ENCODE measurements at regions not wholly inside any gene's neighbourhood (a gene's known extent, or its start where the extent isn't known, plus 50 kb on each side); places are given as distances from the start of the nearest gene placed in this dataset.

DNA sequence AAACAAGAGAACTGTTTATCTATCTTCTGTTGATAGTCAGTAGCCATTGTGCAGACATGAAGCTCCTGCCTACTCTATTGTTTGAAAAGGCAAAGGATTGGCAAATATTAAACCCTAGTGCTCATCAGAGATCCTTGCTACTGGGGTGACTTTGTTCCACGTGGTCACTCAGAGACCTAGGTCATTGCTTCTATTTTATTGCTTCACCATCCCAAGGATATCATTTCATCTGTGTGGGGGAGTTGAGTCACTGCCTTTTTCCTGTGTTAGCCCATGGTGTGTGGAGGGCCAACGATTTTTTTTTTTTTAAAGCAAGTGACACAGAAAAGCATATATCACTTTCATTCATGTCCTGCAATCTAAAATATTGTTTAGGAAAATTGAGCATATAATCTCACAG, 254.1 kb upstream of the RXFP2 start:
- no peaks in the 10 kb centered on the region for H3K9me3 ChIP-seq
- H3K4me3 ChIP-seq = no peak overlapping the region
- no peak for TF ChIP-seq POLR2A (IDR thresholded peaks at IDR 0.05)
- TF ChIP-seq, protein P1, sequence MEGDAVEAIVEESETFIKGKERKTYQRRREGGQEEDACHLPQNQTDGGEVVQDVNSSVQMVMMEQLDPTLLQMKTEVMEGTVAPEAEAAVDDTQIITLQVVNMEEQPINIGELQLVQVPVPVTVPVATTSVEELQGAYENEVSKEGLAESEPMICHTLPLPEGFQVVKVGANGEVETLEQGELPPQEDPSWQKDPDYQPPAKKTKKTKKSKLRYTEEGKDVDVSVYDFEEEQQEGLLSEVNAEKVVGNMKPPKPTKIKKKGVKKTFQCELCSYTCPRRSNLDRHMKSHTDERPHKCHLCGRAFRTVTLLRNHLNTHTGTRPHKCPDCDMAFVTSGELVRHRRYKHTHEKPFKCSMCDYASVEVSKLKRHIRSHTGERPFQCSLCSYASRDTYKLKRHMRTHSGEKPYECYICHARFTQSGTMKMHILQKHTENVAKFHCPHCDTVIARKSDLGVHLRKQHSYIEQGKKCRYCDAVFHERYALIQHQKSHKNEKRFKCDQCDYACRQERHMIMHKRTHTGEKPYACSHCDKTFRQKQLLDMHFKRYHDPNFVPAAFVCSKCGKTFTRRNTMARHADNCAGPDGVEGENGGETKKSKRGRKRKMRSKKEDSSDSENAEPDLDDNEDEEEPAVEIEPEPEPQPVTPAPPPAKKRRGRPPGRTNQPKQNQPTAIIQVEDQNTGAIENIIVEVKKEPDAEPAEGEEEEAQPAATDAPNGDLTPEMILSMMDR (IDR thresholded peaks at IDR 0.05) = no peak
- H3K27me3 ChIP-seq = no peaks in the 10 kb centered on the region
- intact Hi-C loops (cut with DNase I) = no loop called here
- no peak for DNase-seq
- H3K4me1 ChIP-seq = no peaks in the 10 kb centered on the region
- WGBS, 2 donors = 7 to 43% methylated on average over 2 of the region's 2 CpGs
- H3K27ac ChIP-seq = no peak overlapping the region
- no peaks in the 10 kb centered on the region for H3K36me3 ChIP-seq

DNA sequence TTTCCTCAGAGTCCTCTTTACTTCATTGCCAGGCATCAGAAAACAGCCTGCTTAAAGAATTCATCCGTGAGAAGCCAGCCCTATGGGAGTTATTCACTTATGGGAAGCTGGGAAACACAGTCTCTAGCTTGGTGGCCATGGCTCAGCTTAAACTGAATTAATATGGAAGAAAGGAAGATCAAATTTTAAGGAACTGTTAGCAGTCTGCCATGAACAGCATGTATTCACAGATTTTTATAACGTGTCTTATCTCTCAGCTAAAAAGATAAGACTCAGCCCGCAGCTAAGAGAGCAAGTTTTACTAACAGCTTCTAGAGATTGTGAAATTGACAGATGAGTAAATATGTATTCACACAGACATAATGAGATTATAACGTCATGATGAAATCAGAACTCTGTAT, 253.7 kb upstream of the RXFP2 start:
- TF ChIP-seq, protein P1 (IDR thresholded peaks at IDR 0.05) = no peak
- no peak for TF ChIP-seq POLR2A (IDR thresholded peaks at IDR 0.05)
- intact Hi-C loops (cut with DNase I) = no loop called here
- H3K9me3 ChIP-seq = no peaks in the 10 kb centered on the region
- DNase-seq = no peak
- H3K4me3 ChIP-seq = no peak overlapping the region
- H3K27ac ChIP-seq = no peak overlapping the region
- H3K27me3 ChIP-seq = no peaks in the 10 kb centered on the region
- 27 to 37% methylated on average over 4 of the region's 4 CpGs for WGBS, 2 donors
- H3K4me1 ChIP-seq = no peaks in the 10 kb centered on the region
- H3K36me3 ChIP-seq = no peaks in the 10 kb centered on the region

DNA sequence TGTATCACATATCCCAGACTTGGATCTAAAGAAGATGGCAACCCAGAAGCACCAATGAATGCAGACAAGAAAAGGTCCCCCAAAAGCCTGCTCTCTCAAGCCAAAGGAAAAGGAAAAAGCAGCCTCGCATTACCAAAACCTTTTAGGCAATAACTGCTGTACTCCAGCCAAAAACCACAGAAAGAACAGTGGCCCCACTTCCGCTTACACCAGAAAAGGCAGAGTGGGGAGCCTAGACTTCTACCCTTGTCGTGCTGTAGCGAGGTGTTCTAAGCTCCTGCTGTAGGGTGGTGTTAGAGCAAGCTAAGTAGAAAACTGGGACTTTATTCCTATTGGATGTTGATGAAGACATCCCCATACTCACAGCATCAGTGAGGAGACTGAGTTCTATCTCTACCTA, 244.0 kb upstream of the RXFP2 start:
- TF ChIP-seq, protein P1 (IDR thresholded peaks at IDR 0.05) = no peak
- TF ChIP-seq POLR2A (IDR thresholded peaks at IDR 0.05) = no peak
- no peak overlapping the region for H3K4me3 ChIP-seq
- H3K4me1 ChIP-seq = no peaks in the 10 kb centered on the region
- peaks cover 0 to 3% (median 0%) of the 10 kb centered on the region in 4 donors for H3K27me3 ChIP-seq
- WGBS, 2 donors = 85 to 93% methylated on average over 4 of the region's 4 CpGs
- DNase-seq = no peak
- no peaks in the 10 kb centered on the region for H3K36me3 ChIP-seq
- no peak overlapping the region for H3K27ac ChIP-seq
- intact Hi-C loops (cut with DNase I) = no loop called here
- H3K9me3 ChIP-seq = peaks cover 0 to 10% (median 8%) of the 10 kb centered on the region in 3 donors

DNA sequence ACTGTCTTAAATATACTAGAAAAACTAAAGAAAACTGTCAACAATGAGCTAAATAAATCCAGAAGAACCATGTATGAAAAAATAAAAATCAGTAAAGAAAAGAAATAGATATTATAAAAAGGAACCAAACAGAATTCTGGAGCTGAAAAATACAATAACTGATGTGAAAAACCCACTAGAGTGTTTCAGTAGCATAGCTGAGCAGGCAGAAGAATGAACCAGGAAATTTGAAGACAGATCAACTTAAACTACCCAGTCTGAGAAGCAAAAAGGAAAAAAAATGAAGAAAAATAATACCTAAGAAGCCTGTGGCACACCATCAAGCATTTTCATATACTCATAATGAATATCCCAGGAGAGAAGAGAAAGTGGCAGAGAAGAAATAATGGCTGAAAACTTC, 240.1 kb upstream of the RXFP2 start:
- Histone ChIP-seq H3K27me3 (peaks cover 0 to 3% (median 0%) of the 10 kb centered on the region in 4 donors), H3K4me1 (no peaks in the 10 kb centered on the region), H3K27ac (no peak overlapping the region), H3K4me3 (no peak overlapping the region), H3K36me3 (no peaks in the 10 kb centered on the region), H3K9me3 (peaks cover 0 to 10% (median 8%) of the 10 kb centered on the region in 3 donors)
- TF ChIP-seq, protein P1 (IDR thresholded peaks at IDR 0.05) = no peak
- TF ChIP-seq POLR2A (IDR thresholded peaks at IDR 0.05) = no peak
- intact Hi-C loops (cut with DNase I) = no loop called here
- DNase-seq = no peak

DNA sequence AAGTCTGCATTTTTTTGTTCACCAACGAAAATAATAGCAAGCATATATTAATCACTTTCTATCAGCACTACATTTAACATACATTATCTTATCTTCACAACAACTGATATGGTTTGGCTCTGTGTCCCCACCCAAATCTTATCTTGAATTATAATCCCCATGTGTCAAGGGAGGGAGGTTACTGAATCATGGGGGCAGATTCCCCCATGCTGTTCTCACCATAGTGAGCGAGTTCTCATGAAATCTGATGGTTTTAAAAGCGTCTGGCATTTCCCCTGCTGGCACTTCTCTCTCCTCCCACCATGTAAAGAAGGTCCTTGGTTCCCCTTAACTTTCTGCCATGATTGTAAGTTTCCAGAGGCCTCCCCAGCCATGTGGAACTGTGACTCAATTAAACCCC, 235.7 kb upstream of the RXFP2 start:
- Histone ChIP-seq H3K4me3 (no peak overlapping the region), H3K36me3 (no peaks in the 10 kb centered on the region), H3K4me1 (no peaks in the 10 kb centered on the region), H3K9me3 (peaks cover 0 to 10% (median 8%) of the 10 kb centered on the region in 3 donors), H3K27me3 (no peaks in the 10 kb centered on the region), H3K27ac (no peak overlapping the region)
- DNase-seq = no peak
- WGBS, 2 donors = 67 to 72% methylated on average over 3 of the region's 3 CpGs
- intact Hi-C loops (cut with DNase I) = no loop called here
- TF ChIP-seq POLR2A (IDR thresholded peaks at IDR 0.05) = no peak
- TF ChIP-seq, protein P1 (IDR thresholded peaks at IDR 0.05) = no peak

Measured in esophagus squamous epithelium (tissue), 5 donors.